Suprapubic skin (tissue), 4 donors: ENCODE measurements at regions not wholly inside any gene's neighbourhood (a gene's known extent, or its start where the extent isn't known, plus 50 kb on each side); places are given as distances from the start of the nearest gene placed in this dataset.

Experiments
- CTCF ChIP-seq, 2 donors: fragments of 200-600 bp in 1 of 2; fragments of 450-650 bp in 1 of 2; sonication (generic) in 1 of 2; IDR thresholded peaks; one replicate each; pipeline ENCODE4 v1.5.1; 2016 to 2019; ENCODE audit warnings: antibody characterized with exemption in 2 of 2, mild to moderate bottlenecking in 1 of 2, moderate library complexity in 1 of 2
- POLR2A ChIP-seq, 2 donors: fragments of 450-650 bp; IDR thresholded peaks; one replicate each; pipeline ENCODE4 v1.6.1; 2017; ENCODE audit warnings: antibody characterized with exemption in 2 of 2, mild to moderate bottlenecking in 2 of 2, moderate library complexity in 2 of 2
- POLR2AphosphoS5 ChIP-seq, 3 donors: sonication (generic); formaldehyde crosslinking; IDR thresholded peaks; one replicate each; pipeline ENCODE4 v1.6.1; 2017; ENCODE audit warnings: antibody characterized with exemption in 3 of 3

- no peak for TF ChIP-seq CTCF (IDR thresholded peaks at IDR 0.05)
- no peak for TF ChIP-seq POLR2AphosphoS5 (IDR thresholded peaks at IDR 0.05)
- no peak for TF ChIP-seq POLR2A (IDR thresholded peaks at IDR 0.05)
Measured at GRCh38 chr3:8329598-8329997, 172.0 kb upstream of the LMCD1 start.
